SW480 (cell line): ENCODE measurements at regions not wholly inside any gene's neighbourhood (a gene's known extent, or its start where the extent isn't known, plus 50 kb on each side); places are given as distances from the start of the nearest gene placed in this dataset.

Experiments used
- DNase-seq: peaks from one replicate; pipeline ENCODE4 v3.0.0-alpha.2; 2016; ENCODE audit warnings: low spot score

DNA sequence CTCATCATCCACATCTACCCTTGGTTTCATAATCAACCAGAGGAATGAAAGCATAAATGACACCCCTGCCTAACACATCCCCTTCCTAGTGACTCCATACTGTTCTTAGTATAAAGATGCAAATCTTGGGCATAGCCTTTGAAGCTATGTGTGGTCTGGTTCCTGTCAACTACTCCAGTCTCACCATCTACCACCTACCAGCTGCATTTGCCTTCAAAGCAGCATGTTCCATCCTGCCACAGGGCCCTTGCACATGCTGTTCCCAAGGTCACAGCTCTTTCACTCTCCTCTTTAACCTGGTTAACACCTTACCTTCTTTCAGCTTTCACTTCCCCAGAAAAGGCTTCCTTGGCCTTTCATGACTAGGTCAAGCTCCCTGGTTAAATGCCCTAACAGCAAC, 62.3 kb upstream of the ARHGEF3 start:
- no peak for DNase-seq

DNA sequence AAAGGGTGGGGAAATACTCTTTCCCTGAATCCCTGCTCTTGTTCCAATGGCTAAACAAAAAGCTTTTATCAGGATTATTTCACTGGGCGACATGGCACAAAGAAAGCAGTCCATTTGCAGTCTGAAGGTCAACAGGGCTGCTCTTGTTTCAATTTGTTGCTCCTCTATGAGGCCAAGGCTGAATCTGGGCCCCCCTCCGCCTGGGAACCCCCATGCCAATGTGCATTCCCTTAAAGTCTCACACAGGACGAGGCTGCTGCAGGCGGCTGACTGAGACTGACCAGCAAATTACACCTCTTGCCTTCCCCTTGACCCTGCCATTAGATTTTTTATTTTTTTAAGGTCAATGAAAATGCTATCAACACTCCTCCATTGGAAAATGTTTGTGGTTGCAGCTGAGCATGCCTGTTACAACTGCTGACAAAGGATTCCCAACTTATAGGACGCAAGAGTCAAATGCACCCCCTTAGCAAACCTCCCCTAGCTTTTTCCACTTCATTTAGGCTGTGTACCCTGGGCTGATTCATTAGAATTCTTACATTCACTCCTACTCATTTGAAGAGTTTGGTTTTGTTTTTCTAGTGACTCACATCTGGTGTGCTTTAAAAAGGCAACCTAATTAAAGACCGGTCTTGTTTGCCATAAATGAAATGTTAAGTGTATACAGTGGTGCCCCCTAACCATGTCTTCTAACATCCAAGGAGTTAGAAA, 60.8 kb upstream of the ARHGEF3 start:
- peak; percentile 28 for DNase-seq

DNA sequence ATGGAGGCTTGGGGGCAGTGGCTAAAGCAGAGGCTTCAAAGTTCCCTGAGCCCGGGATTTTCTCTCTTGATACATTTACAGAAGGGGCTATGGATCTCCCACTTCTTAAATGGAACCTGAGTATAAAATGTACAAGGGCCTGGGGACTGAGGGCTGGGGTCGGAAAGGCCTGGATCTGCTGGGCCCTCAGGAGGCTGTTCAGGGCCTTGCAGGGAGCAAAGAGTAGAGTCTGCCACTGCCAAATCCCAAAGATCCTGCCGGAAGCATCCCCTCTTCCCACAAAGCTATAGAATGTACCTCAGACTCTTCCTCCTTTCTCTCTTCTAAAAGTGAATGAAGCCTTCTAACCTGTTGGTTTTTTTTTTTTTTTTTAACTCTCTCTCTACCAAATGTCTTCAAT, 59.8 kb upstream of the ARHGEF3 start:
- no peak for DNase-seq

DNA sequence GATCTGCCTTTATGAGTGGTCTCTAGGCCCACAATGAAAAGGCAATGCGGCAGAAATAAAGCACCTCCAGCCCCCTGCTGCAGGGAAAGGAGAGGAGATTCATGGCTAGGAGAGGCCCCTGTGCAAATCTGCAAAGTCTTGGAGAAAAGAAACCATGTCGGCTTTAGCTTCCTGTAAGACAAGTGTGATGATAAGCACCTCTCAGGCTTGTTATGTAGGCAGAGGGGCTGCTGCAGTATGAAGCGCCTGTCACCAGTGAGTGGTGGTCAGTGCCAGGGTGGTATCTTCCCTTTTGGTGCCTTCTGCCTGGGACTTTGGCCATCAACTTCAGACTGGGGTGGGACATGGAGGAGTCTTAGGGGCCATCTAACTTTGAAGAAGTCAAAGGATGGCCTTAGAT, 59.2 kb upstream of the ARHGEF3 start:
- DNase-seq, result no peak

DNA sequence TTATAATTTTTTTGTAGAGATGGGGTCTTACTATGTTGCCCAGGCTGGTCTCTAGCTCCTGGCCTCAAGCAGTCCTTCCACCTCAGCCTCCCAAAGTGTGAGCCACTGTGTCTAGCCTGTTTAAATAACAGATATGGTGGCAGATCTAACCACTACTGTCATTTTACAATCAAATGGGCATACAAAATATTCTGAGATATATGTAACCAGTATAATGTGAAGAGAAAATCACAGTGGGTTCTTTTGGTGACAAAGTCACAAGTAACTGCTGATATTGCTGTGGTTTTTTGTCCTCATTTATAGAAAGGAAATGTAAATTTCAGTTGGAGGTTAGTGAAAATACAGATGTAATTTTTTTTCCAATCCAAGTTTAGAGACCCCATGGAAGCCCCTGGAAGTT, 58.6 kb upstream of the ARHGEF3 start:
- DNase-seq, result no peak

DNA sequence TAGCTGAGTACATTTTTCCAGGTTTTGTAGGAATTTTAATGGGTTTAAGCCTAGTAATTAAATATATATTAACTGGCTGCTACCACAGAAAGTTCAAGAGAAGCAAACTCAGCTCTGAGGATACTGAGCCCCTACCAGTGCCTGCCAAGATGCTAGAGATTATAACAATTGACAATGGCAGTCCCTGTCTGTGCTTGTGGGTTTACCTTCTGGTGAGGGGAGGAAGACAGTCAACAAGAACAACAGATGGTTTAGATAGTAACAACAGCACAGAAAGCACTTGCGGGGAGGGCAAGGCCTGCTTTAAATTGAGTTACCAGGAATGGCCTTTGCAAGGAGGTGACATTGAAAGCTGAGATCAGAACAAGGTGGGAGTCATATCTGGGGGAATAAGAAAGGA, 56.6 kb upstream of the ARHGEF3 start:
- no peak for DNase-seq

DNA sequence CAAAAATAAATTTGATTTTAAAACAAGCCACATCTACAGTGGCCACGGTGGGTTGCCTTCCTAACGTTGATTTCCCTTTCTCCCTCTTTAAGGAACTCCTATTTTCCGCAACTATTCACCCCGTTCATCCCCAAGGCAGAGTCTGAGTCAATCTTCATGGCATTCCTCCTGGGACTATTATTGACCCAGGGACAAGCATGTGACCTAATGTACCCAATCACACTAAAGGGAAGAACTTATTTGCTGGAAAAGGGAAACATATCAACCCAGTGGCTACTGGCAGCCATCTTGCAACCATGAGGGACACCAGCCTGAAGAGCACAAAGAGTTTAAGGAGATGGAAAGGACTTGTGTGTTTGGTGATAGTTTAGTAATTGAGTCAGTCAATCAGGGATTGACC, 55.4 kb upstream of the ARHGEF3 start:
- DNase-seq, result no peak

DNA sequence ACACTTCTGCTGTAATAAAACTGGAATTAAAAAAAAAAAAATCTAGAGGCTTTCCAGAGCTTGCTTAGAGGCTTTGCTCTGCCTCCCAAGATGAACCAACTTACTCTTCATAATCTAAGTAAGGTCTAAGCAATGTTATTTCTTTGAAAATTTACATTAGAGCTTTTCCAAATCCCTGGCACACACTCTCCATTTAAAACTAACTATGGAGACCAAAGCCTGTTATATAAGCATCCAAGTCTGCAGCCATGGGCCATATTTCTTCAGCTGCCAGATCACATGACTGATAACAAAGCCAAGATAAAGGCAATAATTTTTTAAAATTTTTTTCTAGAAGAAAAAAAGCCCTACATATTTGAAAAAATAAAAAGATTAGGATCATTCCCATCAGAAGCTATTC, 55.0 kb upstream of the ARHGEF3 start:
- DNase-seq, result no peak

DNA sequence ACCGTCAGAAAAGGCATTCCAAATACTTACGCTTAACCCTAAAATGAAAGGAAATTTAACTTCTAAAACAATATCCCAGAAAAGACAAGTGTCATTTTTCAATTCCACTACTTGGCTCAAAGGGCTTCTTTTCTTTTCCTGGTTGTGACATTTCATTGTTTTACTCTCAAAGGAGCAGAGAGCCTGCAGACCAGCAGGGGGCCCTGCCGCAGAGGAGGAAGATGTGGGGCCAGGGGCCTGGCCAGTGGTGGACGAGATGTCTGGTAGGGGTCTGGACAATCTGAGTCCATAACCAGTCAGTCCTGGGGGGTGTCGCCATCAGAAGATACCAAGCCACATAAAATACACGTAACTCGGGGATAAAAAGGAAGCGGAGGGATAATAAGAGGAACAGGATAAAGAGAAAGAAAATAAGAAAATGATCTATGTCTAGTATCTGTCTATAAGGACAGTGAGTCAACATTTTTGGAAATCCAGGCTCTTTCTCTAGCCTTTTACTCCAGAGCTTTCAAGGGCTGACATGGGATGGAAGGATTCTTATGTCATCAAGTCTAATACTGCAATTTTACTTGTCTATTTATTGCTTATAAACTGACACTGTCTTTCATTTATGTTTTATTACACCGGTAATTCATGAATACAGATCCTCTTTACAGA, 54.2 kb upstream of the ARHGEF3 start:
- DNase-seq, result peak; percentile 11

DNA sequence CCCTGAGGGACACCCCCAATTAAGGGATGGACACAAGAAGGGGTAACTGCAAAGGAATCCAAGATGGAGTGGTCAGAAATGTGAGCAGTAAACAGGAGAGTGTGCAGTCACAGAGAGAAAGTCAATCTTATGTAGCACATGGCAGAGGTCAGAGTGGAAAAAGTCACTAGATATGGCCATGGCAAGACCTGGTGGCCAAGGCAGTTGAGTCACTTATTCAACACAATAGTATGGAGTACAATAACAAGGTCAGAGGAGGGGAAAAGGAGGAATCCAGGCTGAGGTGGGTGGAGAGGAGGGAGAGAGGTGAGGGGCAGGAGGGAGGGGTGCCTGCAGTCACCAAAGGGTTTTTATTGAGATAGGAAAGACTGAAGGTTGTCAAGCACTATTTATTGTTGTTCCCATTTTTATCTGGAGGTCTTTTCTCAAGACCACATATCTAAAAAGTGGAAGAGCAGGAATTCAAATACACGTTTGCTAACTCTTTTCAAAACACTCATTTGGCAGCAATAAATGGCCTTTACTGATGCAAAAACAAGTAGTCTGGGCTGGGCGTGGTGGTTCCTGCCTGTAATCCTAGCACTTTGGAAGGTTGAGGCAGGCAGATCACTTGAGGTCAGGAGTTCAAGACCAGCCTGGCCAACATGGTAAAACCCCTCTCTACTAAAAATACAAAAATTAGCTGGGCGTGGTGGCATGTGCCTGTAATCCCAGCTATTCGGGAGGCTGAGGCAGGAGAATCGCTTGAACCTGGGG, 53.3 kb upstream of the ARHGEF3 start:
- no peak for DNase-seq

DNA sequence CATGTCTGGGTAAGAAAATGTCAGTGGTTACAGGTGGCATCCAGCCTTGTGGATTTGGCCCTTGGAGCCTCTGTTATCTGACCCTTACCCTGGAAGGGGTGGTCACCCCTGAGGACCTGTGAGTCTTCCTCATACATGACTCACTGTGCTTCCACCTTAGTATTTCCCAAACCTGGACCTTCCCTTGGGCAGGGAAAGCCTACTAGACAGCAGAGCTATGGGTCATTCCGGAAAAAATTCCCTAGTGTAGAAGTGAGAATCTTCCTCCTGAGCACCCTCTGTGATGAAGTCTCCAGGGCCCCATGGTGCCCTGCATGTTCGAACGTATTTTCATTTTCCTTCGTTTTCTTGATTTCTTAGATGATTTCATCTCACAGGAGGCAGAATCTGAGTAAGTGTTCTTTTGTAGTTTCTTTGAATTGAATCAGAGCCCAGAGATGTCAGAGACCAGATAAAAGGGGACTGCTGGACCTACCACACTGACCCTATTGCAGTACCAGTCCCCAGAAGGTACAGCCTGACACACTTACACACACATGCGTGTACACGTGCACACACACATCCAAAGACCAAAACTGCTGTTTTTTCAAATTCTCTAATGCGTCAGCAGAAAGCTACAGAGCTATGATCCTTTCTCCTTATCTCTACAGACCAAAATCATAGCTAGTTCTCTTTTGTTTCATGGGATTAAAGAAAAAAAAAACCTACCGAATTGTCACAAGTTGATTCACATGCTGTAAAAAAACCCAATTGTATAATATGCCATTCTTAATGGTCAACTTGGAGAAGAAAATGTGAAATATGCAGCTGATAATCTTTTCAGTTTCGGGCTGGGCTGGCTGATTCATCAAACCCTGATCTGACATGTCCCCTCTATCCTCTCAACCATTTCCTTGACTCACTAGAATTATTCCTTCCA, 50.5 kb upstream of the ARHGEF3 start:
- no peak for DNase-seq
